OCI-LY3 (cell line): ENCODE measurements at regions not wholly inside any gene's neighbourhood (a gene's known extent, or its start where the extent isn't known, plus 50 kb on each side); places are given as distances from the start of the nearest gene placed in this dataset.

Experiments
- EZH2phosphoT487 ChIP-seq: fragments of 200-600 bp; shearing (Covaris generic); IDR thresholded peaks from 2 replicates; pipeline ENCODE4 v1.6.1; 2018; ENCODE audit warnings: antibody characterized with exemption, mixed run types, low read depth
- TF ChIP-seq, protein P1 (sequence below): fragments of 200-600, 300-600 bp; sonication (generic); IDR thresholded peaks from 2 replicates; pipeline ENCODE4 v1.5.1; 2014; ENCODE audit warnings: antibody characterized with exemption, low read length, low read depth

DNA sequence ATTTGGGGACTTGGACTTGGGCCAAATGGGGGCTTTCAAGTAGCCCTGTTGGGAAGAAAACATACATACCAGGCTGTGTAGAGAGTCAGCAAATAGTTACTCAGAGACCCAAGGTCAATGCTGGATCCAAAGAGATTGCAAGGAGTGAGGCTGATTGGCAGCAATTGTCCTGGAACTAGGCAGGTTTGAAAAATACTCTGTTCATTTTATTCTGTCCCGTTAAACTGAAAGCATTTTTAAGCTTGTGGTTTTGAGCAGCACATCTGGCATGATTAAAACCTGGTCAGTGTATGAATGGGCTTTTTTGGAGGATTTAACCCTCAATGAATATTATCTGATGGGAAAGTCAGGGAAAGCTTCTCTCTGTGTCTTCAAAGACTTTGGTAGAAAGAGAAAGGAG is 294.3 kb upstream of the BOD1L1 start:
- TF ChIP-seq, protein P1, sequence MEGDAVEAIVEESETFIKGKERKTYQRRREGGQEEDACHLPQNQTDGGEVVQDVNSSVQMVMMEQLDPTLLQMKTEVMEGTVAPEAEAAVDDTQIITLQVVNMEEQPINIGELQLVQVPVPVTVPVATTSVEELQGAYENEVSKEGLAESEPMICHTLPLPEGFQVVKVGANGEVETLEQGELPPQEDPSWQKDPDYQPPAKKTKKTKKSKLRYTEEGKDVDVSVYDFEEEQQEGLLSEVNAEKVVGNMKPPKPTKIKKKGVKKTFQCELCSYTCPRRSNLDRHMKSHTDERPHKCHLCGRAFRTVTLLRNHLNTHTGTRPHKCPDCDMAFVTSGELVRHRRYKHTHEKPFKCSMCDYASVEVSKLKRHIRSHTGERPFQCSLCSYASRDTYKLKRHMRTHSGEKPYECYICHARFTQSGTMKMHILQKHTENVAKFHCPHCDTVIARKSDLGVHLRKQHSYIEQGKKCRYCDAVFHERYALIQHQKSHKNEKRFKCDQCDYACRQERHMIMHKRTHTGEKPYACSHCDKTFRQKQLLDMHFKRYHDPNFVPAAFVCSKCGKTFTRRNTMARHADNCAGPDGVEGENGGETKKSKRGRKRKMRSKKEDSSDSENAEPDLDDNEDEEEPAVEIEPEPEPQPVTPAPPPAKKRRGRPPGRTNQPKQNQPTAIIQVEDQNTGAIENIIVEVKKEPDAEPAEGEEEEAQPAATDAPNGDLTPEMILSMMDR, result no peak
- TF ChIP-seq EZH2phosphoT487, result no peak
